ENCODE measurements at regions not wholly inside any gene's neighbourhood (a gene's known extent, or its start where the extent isn't known, plus 50 kb on each side); places are given as distances from the start of the nearest gene placed in this dataset.
"Not testable (repeated sequence)": the region's sequence is repeated elsewhere in the genome, so short reads cannot be mapped to it uniquely, and the experiment has no call there.

GRCh38 chr6:112513175-112513574 is 166.0 kb downstream of the RFPL4B start:
- no peaks in the 10 kb centered on the region for H3K4me1 ChIP-seq
- no peak for ATAC-seq (ENCODE audit: low FRiP score in 2 of 2)
- TF ChIP-seq EP300 (IDR thresholded peaks at IDR 0.05) (no peak), POLR2A (IDR thresholded peaks at IDR 0.05) (no peak), POLR2AphosphoS5 (IDR thresholded peaks at IDR 0.05) (no peak)
- TF ChIP-seq, protein P1, sequence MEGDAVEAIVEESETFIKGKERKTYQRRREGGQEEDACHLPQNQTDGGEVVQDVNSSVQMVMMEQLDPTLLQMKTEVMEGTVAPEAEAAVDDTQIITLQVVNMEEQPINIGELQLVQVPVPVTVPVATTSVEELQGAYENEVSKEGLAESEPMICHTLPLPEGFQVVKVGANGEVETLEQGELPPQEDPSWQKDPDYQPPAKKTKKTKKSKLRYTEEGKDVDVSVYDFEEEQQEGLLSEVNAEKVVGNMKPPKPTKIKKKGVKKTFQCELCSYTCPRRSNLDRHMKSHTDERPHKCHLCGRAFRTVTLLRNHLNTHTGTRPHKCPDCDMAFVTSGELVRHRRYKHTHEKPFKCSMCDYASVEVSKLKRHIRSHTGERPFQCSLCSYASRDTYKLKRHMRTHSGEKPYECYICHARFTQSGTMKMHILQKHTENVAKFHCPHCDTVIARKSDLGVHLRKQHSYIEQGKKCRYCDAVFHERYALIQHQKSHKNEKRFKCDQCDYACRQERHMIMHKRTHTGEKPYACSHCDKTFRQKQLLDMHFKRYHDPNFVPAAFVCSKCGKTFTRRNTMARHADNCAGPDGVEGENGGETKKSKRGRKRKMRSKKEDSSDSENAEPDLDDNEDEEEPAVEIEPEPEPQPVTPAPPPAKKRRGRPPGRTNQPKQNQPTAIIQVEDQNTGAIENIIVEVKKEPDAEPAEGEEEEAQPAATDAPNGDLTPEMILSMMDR (IDR thresholded peaks at IDR 0.05), result no peak

GRCh38 chr6:112522587-112522986 is 175.5 kb downstream of the RFPL4B start:
- no peak for ATAC-seq (ENCODE audit: low FRiP score in 2 of 2)
- DNase-seq, result no peak
- 81% methylated on average over 4 of the region's 4 CpGs for WGBS, 2 donors
- H3K27me3 ChIP-seq, result no peaks in the 10 kb centered on the region
- no peaks in the 10 kb centered on the region for H3K9me3 ChIP-seq
- H3K36me3 ChIP-seq, result no peaks in the 10 kb centered on the region
- no peak for TF ChIP-seq EP300 (IDR thresholded peaks at IDR 0.05)
- TF ChIP-seq, protein P1 (IDR thresholded peaks at IDR 0.05), result no peak
- TF ChIP-seq POLR2A (IDR thresholded peaks at IDR 0.05), result no peak
- no peak for TF ChIP-seq POLR2AphosphoS5 (IDR thresholded peaks at IDR 0.05)
- no peak overlapping the region for H3K27ac ChIP-seq
- no peaks in the 10 kb centered on the region for H3K4me1 ChIP-seq
- no peak overlapping the region for H3K4me3 ChIP-seq

More at GRCh38 chr6:112513175-112513574, 166.0 kb downstream of the RFPL4B start:
- Histone ChIP-seq H3K27ac (no peak overlapping the region), H3K36me3 (no peaks in the 10 kb centered on the region), H3K4me3 (no peak overlapping the region), H3K27me3 (no peaks in the 10 kb centered on the region), H3K9me3 (no peaks in the 10 kb centered on the region)
- no peak for DNase-seq

DNA sequence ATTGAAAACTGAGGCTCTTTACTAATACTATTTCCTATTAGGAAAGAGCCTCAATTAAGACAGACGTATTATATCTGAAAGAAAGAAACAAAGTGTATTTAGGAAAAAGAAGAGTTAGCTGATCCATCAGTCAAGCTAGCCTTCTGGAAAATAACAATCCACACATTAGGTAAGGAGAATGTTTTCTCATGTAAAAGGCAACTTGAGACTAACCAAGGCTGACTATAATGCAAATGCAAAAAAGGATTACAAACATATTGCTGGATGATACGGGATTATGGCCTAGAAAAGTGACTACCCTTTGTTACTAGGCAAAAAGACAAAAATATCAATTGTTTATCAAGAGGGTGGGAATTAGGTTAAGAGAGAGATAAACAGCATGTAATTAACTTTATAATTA is 176.9 kb downstream of the RFPL4B start:
- H3K36me3 ChIP-seq, result no peaks in the 10 kb centered on the region
- DNase-seq (no peak), ATAC-seq (ENCODE audit: low FRiP score in 2 of 2) (no peak)
- H3K27ac ChIP-seq, result no peak overlapping the region
- H3K27me3 ChIP-seq, result no peaks in the 10 kb centered on the region
- no peak overlapping the region for H3K4me3 ChIP-seq
- no peaks in the 10 kb centered on the region for H3K4me1 ChIP-seq
- TF ChIP-seq EP300 (IDR thresholded peaks at IDR 0.05) (no peak), POLR2AphosphoS5 (IDR thresholded peaks at IDR 0.05) (no peak), POLR2A (IDR thresholded peaks at IDR 0.05) (no peak)
- TF ChIP-seq, protein P1 (IDR thresholded peaks at IDR 0.05), result no peak
- WGBS, 2 donors, result 72 to 81% methylated on average over 2 of the region's 2 CpGs
- no peaks in the 10 kb centered on the region for H3K9me3 ChIP-seq

GRCh38 chr6:112525749-112526148 is 178.6 kb downstream of the RFPL4B start:
- no peaks in the 10 kb centered on the region for H3K36me3 ChIP-seq
- H3K27ac ChIP-seq, result no peak overlapping the region
- TF ChIP-seq, protein P1 (IDR thresholded peaks at IDR 0.05), result no peak
- TF ChIP-seq EP300 (IDR thresholded peaks at IDR 0.05) (no peak), POLR2AphosphoS5 (IDR thresholded peaks at IDR 0.05) (no peak), POLR2A (IDR thresholded peaks at IDR 0.05) (no peak)
- 84 to 91% methylated on average over 1 of the region's 1 CpG for WGBS, 2 donors
- DNase-seq, result no peak
- H3K4me3 ChIP-seq, result no peak overlapping the region
- H3K4me1 ChIP-seq, result no peaks in the 10 kb centered on the region
- no peaks in the 10 kb centered on the region for H3K9me3 ChIP-seq
- no peaks in the 10 kb centered on the region for H3K27me3 ChIP-seq
- ATAC-seq (ENCODE audit: low FRiP score in 2 of 2), result no peak

GRCh38 chr6:112526594-112526993 is 179.5 kb downstream of the RFPL4B start:
- DNase-seq, result no peak
- Histone ChIP-seq H3K4me3 (no peak overlapping the region), H3K4me1 (no peaks in the 10 kb centered on the region), H3K27me3 (no peaks in the 10 kb centered on the region), H3K27ac (no peak overlapping the region), H3K9me3 (no peaks in the 10 kb centered on the region), H3K36me3 (no peaks in the 10 kb centered on the region)
- no peak for ATAC-seq (ENCODE audit: low FRiP score in 2 of 2)
- 84 to 91% methylated on average over 6 of the region's 6 CpGs for WGBS, 2 donors
- TF ChIP-seq, protein P1 (IDR thresholded peaks at IDR 0.05), result no peak
- no peak for TF ChIP-seq POLR2A (IDR thresholded peaks at IDR 0.05)
- no peak for TF ChIP-seq POLR2AphosphoS5 (IDR thresholded peaks at IDR 0.05)
- no peak for TF ChIP-seq EP300 (IDR thresholded peaks at IDR 0.05)

- not testable (repeated sequence) for H3K36me3 ChIP-seq; H3K27me3 ChIP-seq; ATAC-seq (ENCODE audit: low FRiP score in 2 of 2); H3K4me1 ChIP-seq; H3K9me3 ChIP-seq; H3K4me3 ChIP-seq; H3K27ac ChIP-seq
- peak in 1 of 2 donors; percentile 68 for DNase-seq
- WGBS, 2 donors, result 90 to 100% methylated on average over 2 of the region's 29 CpGs
Observed at GRCh38 chr6:112528306-112528705, 181.2 kb downstream of the RFPL4B start.
